ENCODE measurements at regions not wholly inside any gene's neighbourhood (a gene's known extent, or its start where the extent isn't known, plus 50 kb on each side); places are given as distances from the start of the nearest gene placed in this dataset.

GRCh38 chr1:38781872-38782617 is 77.5 kb downstream of the RRAGC start:
- H3K23ac ChIP-seq (ENCODE audit: insufficient read length, low read depth, low read length) = no peak overlapping the region
- H3K27me3 ChIP-seq (ENCODE audit: insufficient read depth, low read length) = no peaks in the 10 kb centered on the region
- no peaks in the 10 kb centered on the region for H4K20me1 ChIP-seq (ENCODE audit: control insufficient read depth, insufficient read depth, insufficient read length)
- no peak overlapping the region for H2BK120ac ChIP-seq (ENCODE audit: low read depth, low read length, poor library complexity, severe bottlenecking)
- no peak for TF ChIP-seq CTCF (conservative IDR thresholded peaks at IDR 0.05)
- no peak overlapping the region for H2BK5ac ChIP-seq (ENCODE audit: insufficient read length, low read length)
- H3K79me1 ChIP-seq (ENCODE audit: insufficient read depth, low read depth, low read length, poor library complexity, severe bottlenecking) = no peaks in the 10 kb centered on the region
- H3K27ac Mint-ChIP-seq = no peak overlapping the region; a peak in 2 of 7 replicates
- no peaks in the 10 kb centered on the region for H3K9me3 ChIP-seq (ENCODE audit: control insufficient read depth, low read depth, low read length)
- no peak overlapping the region for H4K5ac ChIP-seq (ENCODE audit: insufficient read length, low read depth, low read length)
- no peak overlapping the region for H3K9ac ChIP-seq (ENCODE audit: extremely low read depth, insufficient read length, low read length)
- H3K79me2 ChIP-seq (ENCODE audit: insufficient read depth, low read length) = no peaks in the 10 kb centered on the region
- no peak overlapping the region for H3K4ac ChIP-seq (ENCODE audit: low read depth, low read length)
- H3K18ac ChIP-seq (ENCODE audit: insufficient read length, low read depth, low read length) = no peak overlapping the region
- no peak overlapping the region for H3T11ph ChIP-seq (ENCODE audit: low read length)
- H3K23me2 ChIP-seq (ENCODE audit: insufficient read length, low read depth, low read length, poor library complexity, severe bottlenecking) = no peaks in the 10 kb centered on the region
- H4K8ac ChIP-seq (replicated peaks; ENCODE audit: insufficient read length, low read depth, low read length) = no peak overlapping the region
- WGBS (ENCODE audit: extremely low coverage, insufficient read length, low lambda C conversion rate) = no CpG with 5 or more reads among the region's 4 CpGs
- no peak overlapping the region for H3K56ac ChIP-seq (ENCODE audit: insufficient read length, low read depth, low read length)
- no peaks in the 10 kb centered on the region for H3K9me3 Mint-ChIP-seq
- H2AK5ac ChIP-seq (ENCODE audit: insufficient read length, low read length) = no peak overlapping the region
- no peak overlapping the region for H2BK12ac ChIP-seq (ENCODE audit: insufficient read length, low read depth, low read length)
- H2AFZ ChIP-seq (ENCODE audit: low read length) = no peak overlapping the region
- peaks cover 1% of the 10 kb centered on the region; the same call in 1 of the 2 replicates for H3K4me1 ChIP-seq (ENCODE audit: insufficient read depth, low read length)
- no peak overlapping the region for H2BK15ac ChIP-seq (ENCODE audit: low read depth, low read length)
- H3K14ac ChIP-seq (ENCODE audit: insufficient read depth, low read length) = no peak overlapping the region
- H3K36me3 Mint-ChIP-seq (ENCODE audit: insufficient read depth in 1 of 3, low read depth in 3 of 3) = no peaks in the 10 kb centered on the region; a peak in 1 of 7 replicates
- H3K27me3 Mint-ChIP-seq (ENCODE audit: low read depth) = peaks cover 12% of the 10 kb centered on the region
- H3K4me2 ChIP-seq (ENCODE audit: insufficient read depth, insufficient read length, low read length) = no peak overlapping the region
- H4K91ac ChIP-seq (ENCODE audit: insufficient read length, low read depth, low read length) = no peak overlapping the region
- peaks cover 19 to 39% of the 10 kb centered on the region in 2 experiments for H3K4me1 Mint-ChIP-seq
- DNase-seq = no peak
- no peak overlapping the region for H2BK20ac ChIP-seq (ENCODE audit: low read depth, low read length, poor library complexity, severe bottlenecking)
- H3K27ac ChIP-seq (ENCODE audit: insufficient read length, low read depth, low read length) = no peak overlapping the region
- no peak overlapping the region for H3K4me3 Mint-ChIP-seq

All from H9 (cell line).